Type B pancreatic cell (in vitro differentiated cells): ENCODE measurements at regions not wholly inside any gene's neighbourhood (a gene's known extent, or its start where the extent isn't known, plus 50 kb on each side); places are given as distances from the start of the nearest gene placed in this dataset.

Source experiments
- DNase-seq: peaks from one replicate; pipeline ENCODE4 v3.0.0; 2021; ENCODE audit warnings: mixed read lengths; ENCODE audit not compliant: unreplicated experiment; ENCODE audit errors: extremely low spot score
- H3K27ac Mint-ChIP-seq: 2 replicates; pipeline ENCODE4 v1.8.0; 2021; ENCODE audit warnings: mild to moderate bottlenecking, mixed read lengths
- H3K27me3 Mint-ChIP-seq: 2 replicates; pipeline ENCODE4 v1.8.0; 2021; ENCODE audit warnings: mixed read lengths
- H3K36me3 Mint-ChIP-seq: 2 replicates; pipeline ENCODE4 v1.8.0; 2021; ENCODE audit warnings: mixed read lengths
- H3K4me1 Mint-ChIP-seq: one replicate; pipeline ENCODE4 v1.8.0; 2021; ENCODE audit warnings: mixed read lengths; ENCODE audit not compliant: unreplicated experiment
- H3K4me3 Mint-ChIP-seq: 2 replicates; pipeline ENCODE4 v1.8.0; 2021; ENCODE audit warnings: mild to moderate bottlenecking, mixed read lengths
- H3K9me3 Mint-ChIP-seq: 2 replicates; pipeline ENCODE4 v1.8.0; 2021; ENCODE audit warnings: mixed read lengths
- TF ChIP-seq, protein P1 (sequence below): fragments of 200-600 bp; sonication (generic); conservative IDR thresholded peaks from 2 replicates; pipeline ENCODE4 v1.5.0; 2021; ENCODE audit warnings: antibody characterized with exemption, mild to moderate bottlenecking

GRCh38 chr1:71228742-71229365 lies 148.0 kb upstream of the ZRANB2 start:
- TF ChIP-seq, protein P1, sequence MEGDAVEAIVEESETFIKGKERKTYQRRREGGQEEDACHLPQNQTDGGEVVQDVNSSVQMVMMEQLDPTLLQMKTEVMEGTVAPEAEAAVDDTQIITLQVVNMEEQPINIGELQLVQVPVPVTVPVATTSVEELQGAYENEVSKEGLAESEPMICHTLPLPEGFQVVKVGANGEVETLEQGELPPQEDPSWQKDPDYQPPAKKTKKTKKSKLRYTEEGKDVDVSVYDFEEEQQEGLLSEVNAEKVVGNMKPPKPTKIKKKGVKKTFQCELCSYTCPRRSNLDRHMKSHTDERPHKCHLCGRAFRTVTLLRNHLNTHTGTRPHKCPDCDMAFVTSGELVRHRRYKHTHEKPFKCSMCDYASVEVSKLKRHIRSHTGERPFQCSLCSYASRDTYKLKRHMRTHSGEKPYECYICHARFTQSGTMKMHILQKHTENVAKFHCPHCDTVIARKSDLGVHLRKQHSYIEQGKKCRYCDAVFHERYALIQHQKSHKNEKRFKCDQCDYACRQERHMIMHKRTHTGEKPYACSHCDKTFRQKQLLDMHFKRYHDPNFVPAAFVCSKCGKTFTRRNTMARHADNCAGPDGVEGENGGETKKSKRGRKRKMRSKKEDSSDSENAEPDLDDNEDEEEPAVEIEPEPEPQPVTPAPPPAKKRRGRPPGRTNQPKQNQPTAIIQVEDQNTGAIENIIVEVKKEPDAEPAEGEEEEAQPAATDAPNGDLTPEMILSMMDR: no peak
- H3K36me3 Mint-ChIP-seq: no peaks in the 10 kb centered on the region
- no peaks in the 10 kb centered on the region for H3K9me3 Mint-ChIP-seq
- no peaks in the 10 kb centered on the region for H3K4me1 Mint-ChIP-seq
- H3K27ac Mint-ChIP-seq: no peak overlapping the region
- no peak for DNase-seq
- H3K4me3 Mint-ChIP-seq: no peak overlapping the region
- peaks cover 3% of the 10 kb centered on the region for H3K27me3 Mint-ChIP-seq

- TF ChIP-seq, protein P1: no peak
- DNase-seq: no peak
- no peak overlapping the region for H3K4me3 Mint-ChIP-seq
Measured at GRCh38 chr1:71228241-71228640, 147.4 kb upstream of the ZRANB2 start.

DNA sequence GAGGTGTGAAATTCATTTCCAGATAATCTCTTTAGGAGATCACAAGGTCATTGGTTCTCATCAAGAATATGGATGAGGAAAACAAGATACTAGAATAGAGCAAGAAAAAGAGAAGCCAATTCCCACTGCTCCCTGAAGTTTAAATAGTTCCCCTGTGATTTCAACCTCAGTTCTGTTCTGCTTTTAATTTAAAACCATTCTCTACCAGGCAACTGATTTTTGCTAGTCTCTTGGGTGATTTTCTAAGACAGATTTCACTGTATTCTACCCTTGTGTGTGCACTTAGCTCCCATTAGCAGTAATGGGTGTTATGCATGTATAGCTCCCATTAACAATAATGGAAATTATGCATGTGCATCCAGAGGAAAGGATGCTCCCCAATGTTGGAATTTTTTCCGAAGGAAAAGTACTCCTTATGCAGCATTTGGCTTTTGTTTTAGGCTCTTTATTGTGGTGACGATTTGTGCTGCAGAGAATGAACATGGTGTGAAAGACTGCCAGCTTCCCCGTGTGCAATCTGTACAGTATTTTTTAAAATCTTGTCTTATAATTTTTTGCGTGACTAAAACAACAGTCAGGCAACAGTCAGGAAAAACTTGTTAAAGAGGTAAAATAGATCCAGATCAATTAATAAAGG lies 144.0 kb upstream of the ZRANB2 start:
- no peak for DNase-seq
- Mint-ChIP-seq H3K4me3 (no peak overlapping the region), H3K4me1 (no peaks in the 10 kb centered on the region), H3K27me3 (peaks cover 3% of the 10 kb centered on the region), H3K9me3 (no peaks in the 10 kb centered on the region), H3K36me3 (no peaks in the 10 kb centered on the region), H3K27ac (no peak overlapping the region)
- TF ChIP-seq, protein P1: no peak

More at GRCh38 chr1:71228241-71228640, 147.4 kb upstream of the ZRANB2 start:
- Mint-ChIP-seq H3K27ac (no peak overlapping the region), H3K36me3 (no peaks in the 10 kb centered on the region), H3K27me3 (peaks cover 3% of the 10 kb centered on the region), H3K9me3 (no peaks in the 10 kb centered on the region), H3K4me1 (no peaks in the 10 kb centered on the region)

GRCh38 chr1:71223641-71224340 lies 143.0 kb upstream of the ZRANB2 start:
- DNase-seq: no peak
- H3K27ac Mint-ChIP-seq: no peak overlapping the region
- peaks cover under 1% of the 10 kb centered on the region for H3K27me3 Mint-ChIP-seq
- H3K4me1 Mint-ChIP-seq: no peaks in the 10 kb centered on the region
- H3K4me3 Mint-ChIP-seq: no peak overlapping the region
- no peaks in the 10 kb centered on the region for H3K9me3 Mint-ChIP-seq
- TF ChIP-seq, protein P1: no peak
- no peaks in the 10 kb centered on the region for H3K36me3 Mint-ChIP-seq

DNA sequence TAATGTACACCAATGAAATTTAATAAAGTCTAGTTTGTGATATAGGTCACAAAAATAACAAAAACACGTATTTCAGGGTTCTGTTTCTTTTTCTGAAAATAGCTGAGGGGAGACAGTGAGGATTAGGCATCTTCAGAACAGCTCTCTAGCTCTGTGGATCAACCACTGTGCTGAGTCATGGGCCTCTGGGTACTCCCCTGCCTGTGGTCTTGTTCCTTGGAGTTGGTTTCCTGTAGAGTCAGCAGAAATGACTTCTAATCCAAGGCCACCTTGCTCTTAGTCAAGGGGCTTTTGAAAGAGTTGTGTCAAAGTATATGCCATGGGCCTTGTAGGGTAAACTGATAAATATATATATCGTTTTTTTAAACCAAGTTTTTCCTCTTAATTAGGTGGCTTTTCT lies 141.8 kb upstream of the ZRANB2 start:
- Mint-ChIP-seq H3K36me3 (no peaks in the 10 kb centered on the region), H3K27ac (no peak overlapping the region), H3K4me1 (no peaks in the 10 kb centered on the region), H3K27me3 (no peaks in the 10 kb centered on the region), H3K4me3 (no peak overlapping the region), H3K9me3 (no peaks in the 10 kb centered on the region)
- TF ChIP-seq, protein P1: no peak
- DNase-seq: no peak
